MG63 (cell line): ENCODE measurements at regions not wholly inside any gene's neighbourhood (a gene's known extent, or its start where the extent isn't known, plus 50 kb on each side); places are given as distances from the start of the nearest gene placed in this dataset.
"Not testable (repeated sequence)": the region's sequence is repeated elsewhere in the genome, so short reads cannot be mapped to it uniquely, and the experiment has no call there.

Experiments used
- DNase-seq: peaks from one replicate; pipeline ENCODE4 v3.0.0-alpha.2; 2020
- H3K27me3 ChIP-seq: fragments of 250-450 bp; sonication (Bioruptor Pico); 2 replicates; pipeline ENCODE4 v1.5.1; 2020; ENCODE audit warnings: mild to moderate bottlenecking, moderate library complexity
- H3K36me3 ChIP-seq: fragments of 250-450 bp; sonication (Bioruptor Pico); 2 replicates; pipeline ENCODE4 v1.5.1; 2020; ENCODE audit warnings: mild to moderate bottlenecking, moderate library complexity
- H3K4me3 ChIP-seq: fragments of 250-450 bp; sonication (Bioruptor Pico); 2 replicates; pipeline ENCODE4 v1.5.1; 2020; ENCODE audit warnings: mild to moderate bottlenecking, moderate library complexity
- H3K9me3 ChIP-seq: fragments of 250-450 bp; sonication (Bioruptor Pico); 2 replicates; pipeline ENCODE4 v1.5.1; 2020; ENCODE audit warnings: mild to moderate bottlenecking, moderate library complexity

DNA sequence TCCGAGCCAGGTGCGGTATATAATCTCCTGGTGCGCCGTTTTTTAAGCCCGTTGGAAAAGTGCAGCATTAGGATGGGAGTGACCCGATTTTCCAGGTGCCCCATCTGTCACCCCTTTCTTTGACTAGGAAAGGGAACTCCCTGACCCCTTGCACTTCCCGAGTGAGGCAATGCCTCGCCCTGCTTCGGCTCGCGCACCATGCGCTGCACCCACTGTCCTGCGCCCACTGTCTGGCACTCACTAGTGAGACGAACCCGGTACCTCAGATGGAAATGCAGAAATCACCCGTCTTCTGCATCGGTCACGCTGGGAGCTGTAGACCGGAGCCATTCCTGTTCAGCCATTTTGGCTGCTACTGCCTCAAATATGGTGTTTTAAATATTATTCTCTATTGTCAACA, 198.0 kb downstream of the MEIS1 start:
- DNase-seq, H3K27me3 ChIP-seq, H3K36me3 ChIP-seq, H3K9me3 ChIP-seq, H3K4me3 ChIP-seq: not testable (repeated sequence)

DNA sequence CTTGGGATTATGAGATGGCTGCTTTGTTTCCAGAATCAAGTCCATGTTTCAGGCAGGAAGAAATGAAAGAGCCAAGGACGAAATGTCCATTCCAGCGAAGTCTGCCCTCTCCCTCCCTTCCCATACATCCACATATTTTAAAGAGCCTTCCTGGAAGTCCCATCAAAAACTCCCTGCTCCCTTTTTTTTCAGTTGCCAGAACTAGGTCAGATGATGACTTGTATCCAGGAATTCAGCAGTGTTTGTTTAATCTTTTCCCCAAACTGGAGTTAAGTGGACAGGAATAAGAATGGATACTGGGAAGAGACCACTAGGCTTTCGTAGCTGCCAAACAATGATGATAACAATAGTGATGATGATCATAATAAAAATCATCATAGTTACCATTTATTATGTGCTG, 198.7 kb downstream of the MEIS1 start:
- DNase-seq: no peak
- H3K36me3 ChIP-seq: no peaks in the 10 kb centered on the region
- H3K9me3 ChIP-seq: no peaks in the 10 kb centered on the region
- no peak overlapping the region for H3K4me3 ChIP-seq
- H3K27me3 ChIP-seq: no peaks in the 10 kb centered on the region

DNA sequence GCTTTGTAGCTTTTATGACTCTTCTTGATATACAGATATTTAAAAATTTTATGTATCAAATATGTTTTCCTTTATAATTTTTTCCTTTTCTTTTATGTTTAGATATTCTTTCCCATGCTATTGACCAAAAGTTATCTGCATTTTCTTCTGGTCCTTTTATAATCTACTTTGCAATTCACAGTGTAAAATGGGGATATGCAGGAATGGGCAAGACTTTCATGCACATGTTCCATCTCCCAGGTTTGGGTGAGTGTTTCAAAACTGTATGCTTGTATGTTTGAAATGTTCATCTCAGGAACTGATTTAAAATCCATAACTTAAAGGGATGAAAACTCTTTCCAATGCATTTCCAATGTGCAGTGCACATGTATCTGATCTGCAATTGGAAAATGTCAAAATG, 199.9 kb downstream of the MEIS1 start:
- DNase-seq: no peak
- Histone ChIP-seq H3K36me3 (no peaks in the 10 kb centered on the region), H3K27me3 (no peaks in the 10 kb centered on the region), H3K4me3 (no peak overlapping the region), H3K9me3 (no peaks in the 10 kb centered on the region)

DNA sequence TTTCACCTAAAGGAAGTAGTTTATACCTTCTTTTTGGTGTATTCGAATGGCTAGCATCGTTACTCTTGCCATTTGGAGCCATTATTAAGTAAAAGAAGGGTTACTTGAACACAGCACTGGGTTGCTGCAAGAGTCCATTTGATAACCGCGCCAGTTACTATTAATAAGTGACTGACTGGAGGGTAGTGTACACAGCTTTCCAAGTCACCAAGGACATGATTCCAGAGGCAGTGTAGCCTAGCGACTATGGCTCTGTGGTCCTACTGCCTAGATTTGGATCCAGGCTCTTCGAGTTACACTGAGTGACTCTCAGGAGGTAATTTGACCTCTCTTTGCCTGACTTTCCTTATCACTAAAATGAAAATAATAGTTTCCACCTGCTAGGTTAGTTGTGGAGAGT, 206.8 kb downstream of the MEIS1 start:
- Histone ChIP-seq H3K4me3 (no peak overlapping the region), H3K27me3 (no peaks in the 10 kb centered on the region), H3K9me3 (no peaks in the 10 kb centered on the region), H3K36me3 (no peaks in the 10 kb centered on the region)
- no peak for DNase-seq

DNA sequence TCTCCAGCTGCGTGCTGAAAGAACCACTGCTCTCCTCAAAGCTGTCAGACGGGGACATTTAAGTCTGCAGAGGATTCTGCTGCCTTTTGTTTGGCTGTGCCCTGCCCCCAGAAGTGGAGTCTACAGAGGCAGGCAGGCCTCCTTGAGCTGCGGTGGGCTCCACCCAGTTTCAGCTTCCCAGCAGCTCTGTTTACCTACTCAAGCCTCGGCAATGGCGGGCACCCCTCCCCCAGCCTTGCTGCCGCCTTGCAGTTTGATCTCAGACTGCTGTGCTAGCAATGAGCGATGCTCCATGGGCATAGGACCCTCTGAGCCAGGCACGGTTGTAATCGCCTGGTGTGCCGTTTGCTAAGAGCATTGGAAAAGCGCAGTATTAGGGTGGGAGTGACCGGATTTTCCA, 213.2 kb downstream of the MEIS1 start:
- not testable (repeated sequence) for H3K27me3 ChIP-seq, H3K9me3 ChIP-seq, DNase-seq, H3K4me3 ChIP-seq, H3K36me3 ChIP-seq

DNA sequence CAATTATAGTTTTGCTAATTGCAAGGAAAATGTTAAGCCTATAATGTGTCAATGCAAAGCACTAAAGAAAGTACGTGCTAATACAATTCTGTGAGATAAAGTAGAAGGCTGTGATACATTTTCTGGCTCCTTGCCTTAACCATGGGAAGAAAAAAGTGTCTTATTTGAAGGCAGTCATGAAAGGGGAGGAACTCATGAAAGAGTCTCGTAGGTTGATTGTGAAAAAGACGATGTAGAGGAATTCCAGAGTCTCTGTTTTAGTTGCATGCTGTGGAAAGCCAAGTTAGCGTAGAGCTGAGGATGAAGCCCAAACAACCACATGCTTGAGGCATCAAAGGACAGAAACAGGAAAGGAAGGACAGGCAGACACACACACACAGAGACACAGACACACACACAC, 214.1 kb downstream of the MEIS1 start:
- H3K9me3 ChIP-seq: no peaks in the 10 kb centered on the region
- no peak for DNase-seq
- H3K36me3 ChIP-seq: no peaks in the 10 kb centered on the region
- H3K4me3 ChIP-seq: no peak overlapping the region
- peaks cover 3% of the 10 kb centered on the region for H3K27me3 ChIP-seq

DNA sequence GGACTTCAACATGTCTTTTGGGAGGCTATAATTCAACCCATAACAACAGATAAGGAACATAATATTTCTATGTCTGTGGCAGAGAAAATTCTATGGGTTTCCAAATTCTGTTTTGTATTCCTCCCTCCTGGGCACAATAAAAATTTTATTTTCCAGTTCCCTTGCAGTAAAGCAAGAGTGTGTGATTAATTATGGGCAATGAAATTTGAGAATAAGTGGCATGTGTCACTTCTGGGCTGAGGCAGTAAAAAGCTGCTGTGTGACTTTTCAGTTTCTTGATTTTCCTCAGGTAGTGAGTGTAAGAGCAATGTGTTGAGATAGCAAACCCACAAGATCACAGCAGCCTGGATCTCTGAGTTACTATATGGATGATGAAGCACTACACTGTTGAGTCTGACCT, 216.4 kb downstream of the MEIS1 start:
- no peak for DNase-seq
- Histone ChIP-seq H3K4me3 (no peak overlapping the region), H3K27me3 (peaks cover 3% of the 10 kb centered on the region), H3K36me3 (no peaks in the 10 kb centered on the region), H3K9me3 (no peaks in the 10 kb centered on the region)

DNA sequence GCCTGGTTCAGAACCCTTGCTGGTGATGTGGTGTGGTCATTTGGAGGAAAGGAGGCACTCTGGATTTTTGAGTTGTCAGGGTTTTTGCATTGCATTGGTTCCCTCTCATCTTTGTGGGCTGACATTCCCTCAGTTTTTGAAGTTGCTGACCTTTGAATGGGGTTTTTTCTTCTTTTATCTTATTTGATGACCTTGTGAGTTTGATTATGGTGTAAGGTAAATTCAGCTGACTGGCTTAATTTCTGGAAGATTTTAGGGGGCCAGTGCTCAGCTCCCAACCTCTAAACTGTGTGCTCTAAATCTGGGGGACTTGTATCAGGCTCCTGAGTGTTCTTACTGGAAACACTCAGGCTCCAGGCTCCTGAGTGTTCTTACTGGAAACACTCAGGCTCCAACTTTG, 225.9 kb downstream of the MEIS1 start:
- Histone ChIP-seq H3K27me3 (no peaks in the 10 kb centered on the region), H3K9me3 (no peaks in the 10 kb centered on the region; the same call in 1 of the 2 replicates), H3K4me3 (no peak overlapping the region), H3K36me3 (no peaks in the 10 kb centered on the region)
- DNase-seq: no peak

DNA sequence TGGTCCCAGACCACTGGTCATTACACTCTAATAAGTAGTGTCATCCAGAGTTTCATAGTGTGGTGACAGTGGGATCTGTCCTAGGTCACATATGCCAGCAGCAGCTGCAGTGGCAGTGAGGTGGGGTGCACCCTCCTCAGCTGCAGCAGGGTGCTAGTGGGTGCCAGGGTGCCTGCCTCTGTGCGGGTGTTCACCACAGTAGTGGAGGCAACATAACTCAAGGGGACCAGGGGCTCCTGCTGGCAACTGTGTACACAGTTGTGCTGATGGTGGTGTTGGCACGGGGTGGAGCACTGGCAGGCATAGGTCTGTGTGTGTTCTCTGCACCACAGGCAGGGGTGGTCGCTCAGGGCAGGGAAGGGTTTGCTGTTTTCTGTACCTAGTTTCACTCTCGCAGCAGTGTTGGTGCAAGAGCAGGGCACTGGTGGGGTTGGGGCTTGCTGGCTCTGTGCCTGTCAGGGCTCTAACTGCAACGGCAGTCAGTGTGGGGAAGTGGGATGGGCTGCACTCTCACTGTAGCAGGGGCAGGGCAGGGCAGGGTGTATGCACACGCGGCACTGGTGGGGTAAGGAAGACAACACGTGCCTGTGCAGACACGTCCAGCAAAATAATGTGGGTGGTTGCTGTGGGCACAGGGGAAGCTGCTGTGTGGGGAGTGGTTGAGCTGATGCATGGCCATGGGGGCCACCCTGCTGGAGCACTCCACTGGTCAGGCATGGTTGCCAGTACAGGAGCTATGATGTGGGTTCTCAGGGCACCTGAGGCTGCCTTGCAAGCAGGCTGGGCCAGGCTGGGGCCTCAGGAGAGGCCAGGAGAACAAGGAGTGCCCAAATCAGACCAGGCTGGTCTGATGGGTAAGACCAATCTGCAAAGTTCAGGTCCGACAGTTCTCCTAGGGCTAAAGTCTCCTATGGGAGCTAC, 226.6 kb downstream of the MEIS1 start:
- H3K27me3 ChIP-seq: no peaks in the 10 kb centered on the region
- H3K36me3 ChIP-seq: no peaks in the 10 kb centered on the region
- DNase-seq: no peak
- H3K9me3 ChIP-seq: no peaks in the 10 kb centered on the region; the same call in 1 of the 2 replicates
- no peak overlapping the region for H3K4me3 ChIP-seq

DNA sequence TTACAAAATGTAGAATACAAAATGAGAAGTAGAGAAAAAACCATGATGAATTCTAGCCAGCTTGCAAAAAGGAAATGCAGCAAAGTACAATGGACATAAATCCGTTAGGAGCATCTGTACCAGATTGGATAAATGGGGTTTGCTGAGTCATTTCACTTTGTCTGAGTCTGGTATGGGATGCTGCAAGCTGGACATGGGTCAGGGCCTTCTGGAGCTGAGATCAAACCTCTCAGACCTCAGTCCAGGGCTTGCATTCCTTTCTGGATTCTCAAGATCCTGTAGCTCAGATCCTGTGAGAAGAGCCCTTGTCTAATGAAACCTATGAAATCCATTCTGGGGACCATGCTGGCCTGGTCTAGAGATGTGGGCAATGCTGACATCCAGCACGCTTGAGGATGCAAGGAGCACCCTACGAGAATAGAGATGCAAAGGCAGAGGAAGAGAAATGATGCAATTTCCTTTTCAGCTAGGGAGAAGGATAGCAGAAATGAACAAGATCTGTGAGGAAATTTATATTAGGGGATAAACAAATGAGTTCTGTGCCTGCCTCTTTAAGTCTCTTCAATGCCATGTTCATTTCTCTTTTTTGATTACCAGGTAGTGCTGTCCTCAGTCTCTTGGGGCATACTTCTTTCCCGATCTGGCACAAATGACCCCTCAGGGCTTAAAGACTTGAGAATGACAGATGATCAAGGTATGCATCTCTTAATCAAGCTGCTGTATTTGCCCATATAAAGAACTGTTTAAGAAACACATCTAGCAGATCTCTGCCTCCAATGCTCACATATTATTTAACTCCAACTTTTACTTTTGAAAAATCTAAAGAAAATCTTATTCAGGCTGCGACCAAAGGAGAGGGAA, 230.4 kb downstream of the MEIS1 start:
- H3K9me3 ChIP-seq: no peaks in the 10 kb centered on the region
- DNase-seq: no peak
- no peak overlapping the region for H3K4me3 ChIP-seq
- H3K27me3 ChIP-seq: no peaks in the 10 kb centered on the region
- no peaks in the 10 kb centered on the region for H3K36me3 ChIP-seq

DNA sequence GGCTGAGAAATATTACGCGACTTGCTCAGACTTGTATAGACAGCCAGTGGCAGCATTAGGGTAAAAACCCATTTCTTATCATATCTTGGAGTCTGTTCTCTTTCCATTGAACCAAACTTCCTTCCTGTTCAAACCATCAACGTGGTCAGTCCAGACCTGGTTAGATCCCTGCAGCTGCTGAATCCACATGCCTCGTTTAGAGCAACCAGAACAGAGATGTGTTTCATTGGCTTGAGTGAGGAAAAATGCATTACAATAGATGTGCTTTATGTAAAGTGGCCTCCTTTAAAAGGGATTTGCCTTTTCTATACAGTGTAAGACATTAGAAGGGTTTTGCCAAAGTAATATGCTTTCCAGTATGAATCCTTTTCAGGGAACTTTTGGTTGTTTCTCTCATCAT, 232.4 kb downstream of the MEIS1 start:
- H3K36me3 ChIP-seq: no peaks in the 10 kb centered on the region
- no peak overlapping the region for H3K4me3 ChIP-seq
- H3K27me3 ChIP-seq: no peaks in the 10 kb centered on the region
- no peaks in the 10 kb centered on the region for H3K9me3 ChIP-seq
- DNase-seq: no peak

DNA sequence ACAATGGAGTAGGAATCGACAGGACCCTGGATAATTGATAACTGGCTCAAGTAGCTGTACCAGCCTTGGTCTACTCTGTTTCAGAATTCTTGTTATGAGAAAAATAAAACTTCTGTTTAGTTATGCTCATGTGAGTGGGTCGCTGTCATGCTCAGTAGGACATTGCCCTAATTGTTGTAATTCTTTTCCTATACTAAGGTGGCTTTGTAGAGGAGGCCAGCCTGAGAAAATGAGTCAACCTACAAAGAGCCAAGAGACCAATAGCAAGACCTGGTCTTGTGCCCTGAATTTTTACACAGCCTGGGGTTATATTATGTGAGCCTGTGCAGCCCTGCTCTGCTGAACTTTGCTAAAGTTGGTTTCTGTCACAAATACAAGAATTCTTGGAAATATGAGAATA, 238.4 kb downstream of the MEIS1 start:
- Histone ChIP-seq H3K4me3 (no peak overlapping the region), H3K9me3 (no peaks in the 10 kb centered on the region), H3K36me3 (no peaks in the 10 kb centered on the region), H3K27me3 (no peaks in the 10 kb centered on the region)
- DNase-seq: no peak

DNA sequence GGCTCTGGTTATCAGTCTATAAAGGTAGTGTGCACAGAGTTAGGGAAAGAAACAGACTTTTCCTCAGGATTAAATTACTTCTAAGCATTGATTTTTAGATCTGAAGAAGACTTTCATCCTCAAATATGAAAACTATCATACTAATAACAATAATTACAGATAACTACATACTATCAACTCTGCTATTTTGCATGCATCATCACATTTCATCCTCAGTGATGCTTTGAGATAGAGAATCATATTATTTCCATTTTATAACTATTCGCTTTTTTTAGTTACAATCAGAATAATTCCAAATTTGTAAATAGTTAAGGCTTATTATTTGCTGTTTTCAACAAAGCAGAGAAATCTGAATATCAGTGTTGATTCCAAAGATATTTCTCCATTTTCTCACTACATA, 239.2 kb downstream of the MEIS1 start:
- no peak for DNase-seq
- H3K27me3 ChIP-seq: no peaks in the 10 kb centered on the region

DNA sequence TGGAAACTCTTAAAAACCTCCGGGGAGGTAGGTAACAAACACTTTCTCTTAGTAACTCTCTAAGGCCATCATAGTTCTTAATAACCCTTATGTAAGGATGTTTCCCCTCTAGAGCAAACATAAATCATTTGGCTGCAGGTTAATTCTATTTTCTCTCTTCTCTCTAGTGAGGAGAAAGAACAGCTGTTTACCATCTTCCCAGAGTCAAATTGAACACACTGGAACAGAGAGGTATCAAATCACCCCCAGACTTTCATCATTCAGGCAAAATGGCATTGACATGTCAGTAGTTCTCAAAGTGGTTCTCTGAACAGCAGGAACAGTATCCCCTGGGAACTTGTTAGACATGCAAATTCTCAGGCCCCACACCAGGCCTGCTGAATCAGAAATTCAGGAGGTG, 240.7 kb downstream of the MEIS1 start:
- no peak for DNase-seq
- Histone ChIP-seq H3K27me3 (no peaks in the 10 kb centered on the region), H3K4me3 (no peak overlapping the region), H3K9me3 (no peaks in the 10 kb centered on the region), H3K36me3 (no peaks in the 10 kb centered on the region)

More for the DNA sequence above, 239.2 kb downstream of the MEIS1 start:
- no peaks in the 10 kb centered on the region for H3K36me3 ChIP-seq
- no peaks in the 10 kb centered on the region for H3K9me3 ChIP-seq
- H3K4me3 ChIP-seq: no peak overlapping the region

DNA sequence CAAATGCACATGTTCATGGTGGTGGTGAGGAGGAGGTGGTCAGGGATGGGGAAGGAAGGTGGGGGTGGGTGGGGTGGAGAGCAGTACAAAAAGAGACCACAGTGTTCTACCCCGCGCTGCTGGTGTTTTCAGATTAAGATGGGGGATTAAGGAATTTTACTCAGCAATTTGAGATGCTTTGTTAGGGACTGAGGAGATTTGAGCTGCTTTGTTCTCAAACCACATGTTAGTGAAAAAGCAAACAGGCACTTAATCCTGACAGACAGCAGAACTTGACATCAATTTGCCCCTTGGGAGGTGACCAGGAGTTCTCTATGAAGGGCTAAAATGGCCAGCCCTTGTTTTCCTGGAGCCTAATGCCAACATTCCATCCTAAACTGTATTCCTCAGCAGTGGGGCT, 244.5 kb downstream of the MEIS1 start:
- no peak for DNase-seq
- no peaks in the 10 kb centered on the region for H3K9me3 ChIP-seq
- H3K36me3 ChIP-seq: no peaks in the 10 kb centered on the region
- H3K27me3 ChIP-seq: no peaks in the 10 kb centered on the region
- H3K4me3 ChIP-seq: no peak overlapping the region

DNA sequence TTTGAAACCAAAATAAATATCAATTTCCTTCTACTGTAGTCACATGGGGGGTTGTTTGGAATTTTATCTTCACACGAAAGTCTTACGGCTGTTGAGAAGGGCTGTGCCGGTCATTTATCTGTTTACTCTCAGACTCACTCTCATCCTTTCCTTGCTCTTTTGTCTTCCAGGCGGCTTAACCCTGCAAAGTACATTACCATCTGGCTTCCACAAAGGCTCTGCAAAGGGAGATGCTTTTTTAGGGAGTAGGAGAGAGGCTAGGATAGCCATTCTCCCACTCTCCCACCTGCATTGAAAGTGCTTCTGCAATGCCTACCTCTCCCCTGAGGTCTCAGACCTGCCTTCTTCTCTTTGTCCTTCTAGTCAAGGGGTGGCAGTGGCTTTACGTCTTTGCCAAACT, 247.6 kb downstream of the MEIS1 start:
- H3K27me3 ChIP-seq: no peaks in the 10 kb centered on the region
- no peak for DNase-seq
- no peaks in the 10 kb centered on the region for H3K9me3 ChIP-seq
- H3K36me3 ChIP-seq: no peaks in the 10 kb centered on the region
- no peak overlapping the region for H3K4me3 ChIP-seq

DNA sequence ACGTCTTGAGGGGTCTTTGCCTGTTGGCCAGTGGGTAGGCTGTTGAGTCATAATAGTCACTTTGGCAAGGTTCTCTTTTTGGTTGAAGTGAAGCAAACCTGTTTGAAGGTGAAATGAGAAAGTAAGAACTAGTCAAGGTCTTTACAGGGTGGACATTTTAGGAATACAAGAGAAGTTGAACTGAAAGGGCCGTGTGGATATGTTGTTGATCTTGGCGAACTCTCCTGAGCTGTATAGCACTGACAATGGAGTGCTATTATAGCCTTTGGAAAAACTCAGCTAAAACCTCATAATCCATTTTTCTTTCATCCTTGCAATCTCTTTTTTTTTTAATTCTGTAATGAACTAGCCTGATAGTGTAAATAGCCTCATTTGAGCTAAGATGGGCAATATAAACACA, 248.1 kb downstream of the MEIS1 start:
- no peaks in the 10 kb centered on the region for H3K9me3 ChIP-seq
- H3K36me3 ChIP-seq: no peaks in the 10 kb centered on the region
- no peak overlapping the region for H3K4me3 ChIP-seq
- no peaks in the 10 kb centered on the region for H3K27me3 ChIP-seq
- no peak for DNase-seq

DNA sequence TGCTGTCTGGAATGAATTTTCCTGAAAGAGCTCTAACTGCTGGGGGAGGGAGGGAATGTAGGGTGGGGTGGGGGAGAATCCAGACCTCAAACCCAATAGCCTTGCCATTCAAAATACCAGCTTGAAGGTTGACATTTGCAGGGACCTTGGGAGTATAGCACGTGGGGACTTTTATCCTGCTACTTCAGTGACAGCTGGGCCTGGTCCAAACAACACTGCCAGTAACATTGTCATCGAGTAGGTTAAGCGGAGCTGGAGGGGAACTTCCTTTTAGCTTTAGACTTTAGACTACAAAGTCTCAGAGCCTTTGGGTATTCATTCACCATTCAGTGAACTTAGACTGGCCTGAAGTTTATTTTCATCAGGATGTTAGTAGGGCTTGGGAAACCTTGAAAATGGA, 248.7 kb downstream of the MEIS1 start:
- Histone ChIP-seq H3K36me3 (no peaks in the 10 kb centered on the region), H3K4me3 (no peak overlapping the region), H3K27me3 (no peaks in the 10 kb centered on the region), H3K9me3 (no peaks in the 10 kb centered on the region)
- no peak for DNase-seq
